ENCODE measurements at regions not wholly inside any gene's neighbourhood (a gene's known extent, or its start where the extent isn't known, plus 50 kb on each side); places are given as distances from the start of the nearest gene placed in this dataset.

DNA sequence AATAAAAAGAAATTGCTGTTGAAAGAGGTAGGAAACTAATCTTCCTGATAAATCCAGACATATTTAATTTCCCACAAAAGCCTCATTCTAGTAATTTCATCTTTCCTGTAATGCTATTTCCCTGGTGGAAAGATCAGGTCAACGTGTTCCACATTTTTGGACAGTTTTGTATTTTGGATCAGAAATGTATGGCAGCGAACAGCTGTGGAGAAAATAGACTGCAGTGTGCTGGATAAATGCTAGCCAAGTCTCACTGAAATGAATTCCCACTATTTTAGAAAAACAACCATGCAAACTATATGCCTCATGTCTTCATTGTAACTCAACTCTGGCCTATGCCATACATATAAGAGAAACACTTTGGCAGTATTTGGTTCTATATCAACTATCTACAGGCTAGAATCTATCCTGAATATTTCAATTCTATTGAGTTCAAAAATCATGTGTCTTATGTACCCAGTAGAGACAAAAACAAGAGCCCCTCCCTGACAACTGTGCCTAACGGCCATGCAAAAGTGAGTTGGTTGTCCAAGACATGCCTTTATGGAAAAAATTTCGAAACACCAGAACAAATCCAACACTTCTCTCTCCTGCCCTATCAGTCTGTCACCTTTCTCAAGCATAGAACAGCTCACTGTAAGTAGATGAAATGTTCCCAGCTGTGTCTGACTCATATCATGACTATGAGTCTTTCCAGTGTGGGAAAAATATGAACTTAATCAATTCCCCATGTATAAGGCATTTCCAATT lies 191.3 kb upstream of the NREP start:
- H3K9me3 ChIP-seq (ENCODE audit: control insufficient read depth, low read length), result no peaks in the 10 kb centered on the region
- H3K4me3 ChIP-seq (ENCODE audit: extremely low read depth, insufficient read depth, low read length, poor library complexity, severe bottlenecking), result no peak overlapping the region
- no peaks in the 10 kb centered on the region for H3K36me3 ChIP-seq (ENCODE audit: control insufficient read depth, insufficient read depth, low read length)
- no peaks in the 10 kb centered on the region for H3K4me1 ChIP-seq (ENCODE audit: control insufficient read depth, insufficient read depth, low read length, poor library complexity, severe bottlenecking)
- H3K27ac ChIP-seq (ENCODE audit: low read depth, low read length, severe bottlenecking), result peak overlapping the region; percentile 8
- WGBS, 2 experiments (ENCODE audit: insufficient coverage in 2 of 2), result 100% methylated on average over 1 of the region's 4 CpGs; no CpG with 5 or more reads in 1 of the 2 experiments

DNA sequence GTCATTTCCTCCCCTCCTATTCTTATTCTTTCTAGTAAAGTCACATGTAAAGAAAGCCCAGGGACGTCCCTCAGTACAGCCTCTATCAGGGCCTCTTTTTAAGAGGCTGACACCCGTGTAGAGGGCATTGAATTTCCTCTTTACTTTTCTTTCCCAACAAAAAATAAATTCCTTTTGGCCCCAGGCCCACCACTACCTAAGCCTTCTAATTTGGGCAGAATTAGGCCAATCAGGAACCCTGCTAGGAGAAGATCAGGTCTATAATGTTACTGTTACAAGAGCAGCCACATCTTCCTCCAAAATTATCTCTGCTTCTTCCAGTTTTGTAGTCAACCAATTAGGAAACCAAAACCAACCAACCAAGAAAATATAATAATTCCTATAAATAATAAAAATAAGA lies 189.6 kb upstream of the NREP start:
- H3K27ac ChIP-seq (ENCODE audit: low read depth, low read length, severe bottlenecking), result no peak overlapping the region
- H3K4me1 ChIP-seq (ENCODE audit: control insufficient read depth, insufficient read depth, low read length, poor library complexity, severe bottlenecking), result no peaks in the 10 kb centered on the region
- no peaks in the 10 kb centered on the region for H3K36me3 ChIP-seq (ENCODE audit: control insufficient read depth, insufficient read depth, low read length)
- no peak overlapping the region for H3K4me3 ChIP-seq (ENCODE audit: extremely low read depth, insufficient read depth, low read length, poor library complexity, severe bottlenecking)
- H3K9me3 ChIP-seq (ENCODE audit: control insufficient read depth, low read length), result no peaks in the 10 kb centered on the region
- 40 to 64% methylated on average over 1 to 2 of the region's 2 CpGs for WGBS, 2 experiments (ENCODE audit: insufficient coverage in 2 of 2)

DNA sequence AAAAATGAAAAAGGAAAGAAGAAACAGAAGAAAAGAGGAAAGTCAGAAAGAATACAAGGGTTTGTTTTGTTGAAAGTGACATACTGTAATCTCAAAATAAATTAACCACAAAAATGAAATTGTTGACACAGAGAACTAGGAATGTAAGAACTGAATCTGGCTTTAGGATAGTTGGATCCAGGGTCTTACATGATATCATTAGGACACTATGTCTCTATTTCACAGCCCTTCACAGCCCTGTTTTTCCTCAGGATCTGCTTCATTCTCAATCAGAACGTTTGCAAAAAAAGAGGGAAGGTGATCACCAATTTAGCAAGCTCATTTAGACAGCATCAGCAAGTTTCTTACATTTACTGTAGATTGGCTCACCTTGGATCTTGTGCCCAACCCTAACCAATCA lies 188.5 kb upstream of the NREP start:
- WGBS, 2 experiments (ENCODE audit: insufficient coverage in 2 of 2), result 78% methylated on average over 1 of the region's 1 CpG; no CpG with 5 or more reads in 1 of the 2 experiments
- Histone ChIP-seq H3K4me1 (ENCODE audit: control insufficient read depth, insufficient read depth, low read length, poor library complexity, severe bottlenecking) (no peaks in the 10 kb centered on the region), H3K9me3 (ENCODE audit: control insufficient read depth, low read length) (no peaks in the 10 kb centered on the region), H3K36me3 (ENCODE audit: control insufficient read depth, insufficient read depth, low read length) (no peaks in the 10 kb centered on the region), H3K4me3 (ENCODE audit: extremely low read depth, insufficient read depth, low read length, poor library complexity, severe bottlenecking) (no peak overlapping the region), H3K27ac (ENCODE audit: low read depth, low read length, severe bottlenecking) (no peak overlapping the region)

DNA sequence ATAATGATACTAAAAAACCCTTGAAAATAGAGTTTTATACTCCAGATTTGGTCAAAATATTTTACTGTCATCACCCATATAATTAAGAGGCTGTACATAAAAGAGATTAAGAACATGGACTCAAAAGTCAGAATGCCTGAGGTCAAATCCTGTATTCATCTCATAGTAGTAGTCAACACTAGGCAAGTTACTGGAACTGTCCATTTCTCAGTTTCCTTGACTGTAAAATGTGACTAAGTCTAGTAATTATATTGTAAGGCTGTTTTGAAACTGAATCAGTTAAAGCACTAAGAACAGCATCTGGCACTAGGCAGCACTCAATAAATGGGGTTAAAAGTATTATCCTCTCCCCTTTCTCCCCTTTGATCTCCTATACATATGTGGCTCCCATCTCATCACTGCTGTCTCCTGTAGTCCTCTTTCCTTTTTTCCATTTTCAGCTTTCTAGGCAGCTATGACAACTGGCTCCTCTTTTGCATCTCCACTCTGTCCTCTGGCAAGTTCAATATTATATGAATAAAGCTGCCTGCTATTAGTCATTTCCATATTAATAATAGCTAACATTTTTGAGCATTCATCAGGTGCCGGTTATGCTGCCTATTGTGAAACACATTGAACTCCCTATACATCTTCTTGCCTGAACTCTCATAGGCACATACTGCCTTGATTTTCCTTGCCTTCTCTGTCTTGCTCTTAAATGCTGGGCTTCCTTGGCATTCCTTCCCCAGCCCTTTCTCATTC lies 185.8 kb upstream of the NREP start:
- H3K4me1 ChIP-seq (ENCODE audit: control insufficient read depth, insufficient read depth, low read length, poor library complexity, severe bottlenecking), result no peaks in the 10 kb centered on the region
- H3K36me3 ChIP-seq (ENCODE audit: control insufficient read depth, insufficient read depth, low read length), result no peaks in the 10 kb centered on the region
- H3K4me3 ChIP-seq (ENCODE audit: extremely low read depth, insufficient read depth, low read length, poor library complexity, severe bottlenecking), result no peak overlapping the region
- no peaks in the 10 kb centered on the region for H3K9me3 ChIP-seq (ENCODE audit: control insufficient read depth, low read length)
- no peak overlapping the region for H3K27ac ChIP-seq (ENCODE audit: low read depth, low read length, severe bottlenecking)
- 60 to 89% methylated on average over 1 of the region's 1 CpG for WGBS, 2 experiments (ENCODE audit: insufficient coverage in 2 of 2)

DNA sequence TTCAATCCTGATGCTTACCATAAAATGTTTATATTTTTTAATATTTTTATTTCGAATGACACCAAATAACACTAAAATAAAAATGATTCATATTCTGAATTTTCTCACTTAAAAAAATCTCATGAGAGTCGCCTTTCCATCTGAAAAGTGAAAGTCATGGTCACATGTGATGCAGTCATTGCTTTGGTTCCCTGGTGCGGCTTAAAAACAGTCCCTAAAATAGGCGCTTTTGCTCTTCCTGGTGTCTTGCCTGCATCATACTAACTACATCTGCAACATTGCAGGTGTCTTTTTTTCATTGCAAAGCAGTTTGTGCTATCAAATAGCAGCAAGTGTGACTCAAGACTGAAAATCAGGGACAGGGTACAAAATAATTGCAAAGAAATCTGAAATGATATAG lies 185.2 kb upstream of the NREP start:
- Histone ChIP-seq H3K27ac (ENCODE audit: low read depth, low read length, severe bottlenecking) (no peak overlapping the region), H3K9me3 (ENCODE audit: control insufficient read depth, low read length) (no peaks in the 10 kb centered on the region), H3K4me1 (ENCODE audit: control insufficient read depth, insufficient read depth, low read length, poor library complexity, severe bottlenecking) (no peaks in the 10 kb centered on the region), H3K4me3 (ENCODE audit: extremely low read depth, insufficient read depth, low read length, poor library complexity, severe bottlenecking) (no peak overlapping the region), H3K36me3 (ENCODE audit: control insufficient read depth, insufficient read depth, low read length) (no peaks in the 10 kb centered on the region)
- WGBS, 2 experiments (ENCODE audit: insufficient coverage in 2 of 2), result 90 to 93% methylated on average over 3 of the region's 4 CpGs

DNA sequence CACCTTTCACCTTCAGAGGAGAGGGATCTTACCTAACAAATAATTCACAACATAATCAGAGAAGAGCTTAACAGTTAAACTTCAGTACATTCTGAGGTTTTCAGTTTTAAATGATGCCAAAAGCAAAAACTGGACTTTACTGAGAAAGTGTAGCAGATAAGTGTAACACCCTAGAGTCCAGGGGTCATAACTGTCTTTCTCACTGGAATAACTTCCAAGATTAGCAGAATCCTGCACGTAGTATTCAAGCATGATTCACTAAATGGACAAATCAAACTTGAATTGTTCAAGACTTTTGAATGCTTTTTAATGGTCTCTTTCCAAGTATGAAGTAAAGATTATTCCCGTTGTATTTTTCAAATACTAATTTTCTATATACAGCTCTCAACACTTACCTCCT lies 180.1 kb upstream of the NREP start:
- WGBS, 2 experiments (ENCODE audit: insufficient coverage in 2 of 2), result no CpG with 5 or more reads among the region's 2 CpGs
- no peaks in the 10 kb centered on the region for H3K36me3 ChIP-seq (ENCODE audit: control insufficient read depth, insufficient read depth, low read length)
- H3K4me3 ChIP-seq (ENCODE audit: extremely low read depth, insufficient read depth, low read length, poor library complexity, severe bottlenecking), result no peak overlapping the region
- no peaks in the 10 kb centered on the region for H3K4me1 ChIP-seq (ENCODE audit: control insufficient read depth, insufficient read depth, low read length, poor library complexity, severe bottlenecking)
- no peak overlapping the region for H3K27ac ChIP-seq (ENCODE audit: low read depth, low read length, severe bottlenecking)
- H3K9me3 ChIP-seq (ENCODE audit: control insufficient read depth, low read length), result no peaks in the 10 kb centered on the region

DNA sequence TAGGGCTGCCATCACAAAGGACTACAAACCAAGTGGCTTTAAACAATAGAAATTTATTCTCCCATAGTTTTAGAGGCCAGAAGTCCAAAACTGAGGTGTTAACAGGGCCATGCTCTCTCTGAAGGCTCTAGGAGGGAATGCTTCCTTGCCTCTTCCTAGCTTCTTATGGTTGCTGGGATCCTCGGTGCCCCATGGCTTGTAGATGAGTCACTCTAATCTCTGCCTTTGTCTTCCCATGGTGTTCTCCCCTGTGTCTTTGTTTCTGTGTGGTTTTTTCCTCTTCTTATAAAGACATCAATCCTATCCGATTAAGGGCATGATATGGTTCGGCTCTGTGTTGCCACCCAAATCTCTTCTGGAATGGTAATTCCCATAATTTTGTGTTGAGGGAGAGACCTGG lies 178.8 kb upstream of the NREP start:
- no peaks in the 10 kb centered on the region for H3K4me1 ChIP-seq (ENCODE audit: control insufficient read depth, insufficient read depth, low read length, poor library complexity, severe bottlenecking)
- H3K36me3 ChIP-seq (ENCODE audit: control insufficient read depth, insufficient read depth, low read length), result no peaks in the 10 kb centered on the region
- H3K9me3 ChIP-seq (ENCODE audit: control insufficient read depth, low read length), result no peaks in the 10 kb centered on the region
- H3K27ac ChIP-seq (ENCODE audit: low read depth, low read length, severe bottlenecking), result no peak overlapping the region
- 83% methylated on average over 2 of the region's 3 CpGs; no CpG with 5 or more reads in 1 of the 2 experiments for WGBS, 2 experiments (ENCODE audit: insufficient coverage in 2 of 2)
- no peak overlapping the region for H3K4me3 ChIP-seq (ENCODE audit: extremely low read depth, insufficient read depth, low read length, poor library complexity, severe bottlenecking)

DNA sequence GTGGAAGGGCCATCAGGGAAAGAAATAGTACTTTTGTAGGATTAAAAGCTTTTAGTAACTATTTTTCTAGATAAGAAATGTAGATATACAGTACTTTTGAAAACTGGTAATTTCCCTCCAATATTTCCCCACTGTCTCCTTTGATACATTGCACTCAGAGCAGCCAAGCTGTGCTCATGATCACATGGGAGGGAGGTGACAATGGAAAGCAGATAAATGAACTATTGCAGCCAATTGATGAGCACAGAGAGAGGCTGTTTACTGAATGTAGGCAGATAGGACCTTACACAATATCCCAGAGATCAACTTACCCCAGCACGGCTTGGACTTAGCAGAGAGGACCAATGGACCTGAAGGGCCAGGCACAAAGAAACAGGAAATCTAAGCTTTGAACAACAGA lies 178.0 kb upstream of the NREP start:
- H3K9me3 ChIP-seq (ENCODE audit: control insufficient read depth, low read length), result no peaks in the 10 kb centered on the region
- no peaks in the 10 kb centered on the region for H3K36me3 ChIP-seq (ENCODE audit: control insufficient read depth, insufficient read depth, low read length)
- WGBS, 2 experiments (ENCODE audit: insufficient coverage in 2 of 2), result no CpG with 5 or more reads among the region's 1 CpG
- H3K27ac ChIP-seq (ENCODE audit: low read depth, low read length, severe bottlenecking), result no peak overlapping the region
- no peak overlapping the region for H3K4me3 ChIP-seq (ENCODE audit: extremely low read depth, insufficient read depth, low read length, poor library complexity, severe bottlenecking)
- no peaks in the 10 kb centered on the region for H3K4me1 ChIP-seq (ENCODE audit: control insufficient read depth, insufficient read depth, low read length, poor library complexity, severe bottlenecking)

DNA sequence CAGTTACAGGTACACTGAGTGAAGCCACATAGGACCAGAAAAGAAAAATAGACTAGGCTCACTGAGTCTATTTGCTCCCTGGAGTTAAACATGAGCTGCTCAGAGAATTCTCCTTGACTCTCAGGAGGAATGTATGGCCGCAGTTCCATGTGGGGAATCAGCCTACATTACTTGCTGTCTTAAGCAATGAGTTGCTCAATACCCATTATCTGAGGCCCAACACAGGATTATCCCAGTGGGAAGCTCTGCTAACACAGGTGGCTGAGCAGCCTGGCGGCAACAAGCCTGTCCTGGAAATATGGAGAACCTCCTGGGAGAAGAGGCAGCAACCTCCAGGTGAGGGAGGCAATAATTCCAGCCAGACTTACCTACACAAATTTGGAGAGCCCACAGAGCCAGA lies 177.5 kb upstream of the NREP start:
- H3K36me3 ChIP-seq (ENCODE audit: control insufficient read depth, insufficient read depth, low read length), result no peaks in the 10 kb centered on the region
- H3K27ac ChIP-seq (ENCODE audit: low read depth, low read length, severe bottlenecking), result no peak overlapping the region
- H3K4me3 ChIP-seq (ENCODE audit: extremely low read depth, insufficient read depth, low read length, poor library complexity, severe bottlenecking), result no peak overlapping the region
- WGBS, 2 experiments (ENCODE audit: insufficient coverage in 2 of 2), result 83 to 100% methylated on average over 1 of the region's 2 CpGs
- no peaks in the 10 kb centered on the region for H3K4me1 ChIP-seq (ENCODE audit: control insufficient read depth, insufficient read depth, low read length, poor library complexity, severe bottlenecking)
- H3K9me3 ChIP-seq (ENCODE audit: control insufficient read depth, low read length), result no peaks in the 10 kb centered on the region

DNA sequence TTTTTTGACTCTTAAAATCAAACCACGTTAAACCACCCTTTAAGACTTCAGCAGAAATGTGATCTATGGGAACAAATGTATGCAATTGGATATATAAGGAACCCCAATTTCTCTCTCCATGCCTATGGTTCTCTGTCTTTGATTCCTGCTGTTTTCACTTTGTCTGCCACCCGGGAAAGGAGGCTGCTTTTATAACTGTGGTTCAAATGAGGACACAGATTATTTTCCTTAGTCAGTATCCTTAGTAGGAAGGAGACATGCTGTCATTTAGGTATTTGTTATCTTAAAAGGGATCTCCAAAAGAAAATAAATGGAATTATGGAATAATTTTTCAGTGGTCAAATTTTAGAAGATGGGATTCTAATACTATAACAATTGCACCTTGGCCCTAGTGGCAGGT lies 176.1 kb upstream of the NREP start:
- Histone ChIP-seq H3K4me3 (ENCODE audit: extremely low read depth, insufficient read depth, low read length, poor library complexity, severe bottlenecking) (no peak overlapping the region), H3K9me3 (ENCODE audit: control insufficient read depth, low read length) (no peaks in the 10 kb centered on the region), H3K27ac (ENCODE audit: low read depth, low read length, severe bottlenecking) (peak overlapping the region; percentile 30), H3K4me1 (ENCODE audit: control insufficient read depth, insufficient read depth, low read length, poor library complexity, severe bottlenecking) (no peaks in the 10 kb centered on the region), H3K36me3 (ENCODE audit: control insufficient read depth, insufficient read depth, low read length) (no peaks in the 10 kb centered on the region)
- no CpG with 5 or more reads among the region's 2 CpGs for WGBS, 2 experiments (ENCODE audit: insufficient coverage in 2 of 2)

DNA sequence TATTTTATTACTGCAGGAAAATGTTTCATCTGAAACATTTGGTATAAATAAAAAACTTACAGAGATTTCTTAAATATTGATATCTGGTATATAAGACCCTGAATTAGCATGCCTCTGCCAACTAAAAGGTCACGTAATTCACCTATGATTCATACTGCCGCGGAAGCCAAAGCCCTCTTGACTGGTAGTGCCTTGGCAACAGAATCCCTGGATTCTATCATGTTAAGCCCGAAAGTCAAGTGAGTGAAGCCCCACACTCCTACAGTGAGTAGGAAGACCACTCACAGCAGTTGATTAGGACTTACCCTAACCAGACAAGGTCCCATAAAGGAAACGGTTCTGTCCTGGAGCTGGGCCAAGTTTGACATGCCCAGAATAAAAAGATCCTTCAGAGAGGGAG lies 175.6 kb upstream of the NREP start:
- H3K4me1 ChIP-seq (ENCODE audit: control insufficient read depth, insufficient read depth, low read length, poor library complexity, severe bottlenecking), result no peaks in the 10 kb centered on the region
- WGBS, 2 experiments (ENCODE audit: insufficient coverage in 2 of 2), result 90 to 100% methylated on average over 2 to 4 of the region's 5 CpGs
- no peaks in the 10 kb centered on the region for H3K36me3 ChIP-seq (ENCODE audit: control insufficient read depth, insufficient read depth, low read length)
- no peaks in the 10 kb centered on the region for H3K9me3 ChIP-seq (ENCODE audit: control insufficient read depth, low read length)
- peak overlapping the region; percentile 30 for H3K27ac ChIP-seq (ENCODE audit: low read depth, low read length, severe bottlenecking)
- no peak overlapping the region for H3K4me3 ChIP-seq (ENCODE audit: extremely low read depth, insufficient read depth, low read length, poor library complexity, severe bottlenecking)

All from mesodermal cell (in vitro differentiated cells).